ENCODE measurements at regions not wholly inside any gene's neighbourhood (a gene's known extent, or its start where the extent isn't known, plus 50 kb on each side); places are given as distances from the start of the nearest gene placed in this dataset.
"Not testable (repeated sequence)": the region's sequence is repeated elsewhere in the genome, so short reads cannot be mapped to it uniquely, and the experiment has no call there.

DNA sequence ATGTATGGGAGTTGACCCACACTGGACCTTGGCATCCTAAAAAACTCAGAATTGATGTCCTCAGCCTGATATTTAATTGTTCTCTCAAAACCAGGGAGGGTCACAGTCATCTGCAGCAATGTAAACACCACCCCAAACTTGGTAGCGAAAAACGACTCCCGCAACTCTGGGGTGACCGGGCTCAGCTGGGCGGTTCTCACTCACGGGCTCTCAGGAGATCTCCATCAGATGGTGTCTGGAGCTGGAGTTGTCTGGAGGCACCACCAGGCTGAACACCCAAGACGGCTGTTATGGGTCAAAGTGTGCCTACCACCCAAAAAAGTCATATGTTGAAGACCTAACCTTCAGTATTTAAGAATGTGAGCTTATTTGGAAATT lies 50.9 kb upstream of the NXT1 start:
- no peak for FAIRE-seq
- DNase-seq (ENCODE audit: insufficient read length, low spot score): no peak
- no peak for TF ChIP-seq POLR2A (IDR thresholded peaks at IDR 0.05; ENCODE audit: low read depth, low read length)

DNA sequence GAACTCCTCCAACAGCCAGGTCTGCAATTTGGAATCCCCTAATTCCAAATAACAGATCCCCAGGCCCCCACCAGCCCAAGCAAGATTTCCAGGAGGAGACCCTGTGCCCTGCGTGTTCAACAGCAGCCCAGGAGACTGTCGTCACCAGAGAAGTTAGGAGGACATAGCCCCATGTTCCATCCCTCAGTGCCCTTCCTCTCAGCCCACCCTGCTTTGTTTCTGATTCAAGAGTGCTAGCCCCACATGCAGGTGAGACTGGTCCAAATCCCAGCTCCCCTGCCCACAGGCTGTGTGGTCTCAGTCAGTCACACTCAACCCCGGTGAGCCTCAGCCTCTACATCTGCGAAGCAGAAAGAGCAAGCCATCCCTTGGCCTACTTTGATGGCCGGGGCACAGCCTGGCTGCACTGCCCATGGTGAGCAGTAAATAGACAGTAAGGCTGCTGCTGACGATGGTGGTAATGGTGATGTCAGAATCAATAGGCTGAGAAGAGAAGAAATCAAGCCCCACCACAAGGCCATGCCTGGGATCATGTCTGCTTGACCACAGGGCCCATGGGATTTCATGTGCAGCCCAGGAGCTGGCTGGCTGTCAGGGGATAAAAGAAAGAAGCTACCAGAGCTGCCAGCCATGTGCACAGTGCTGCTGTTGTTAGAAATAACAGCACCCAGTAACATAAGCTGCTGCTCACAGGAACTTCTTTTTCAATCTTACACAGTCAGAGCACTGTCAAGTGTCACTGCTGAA lies 51.5 kb upstream of the NXT1 start:
- no peak for TF ChIP-seq POLR2A (IDR thresholded peaks at IDR 0.05; ENCODE audit: low read depth, low read length)
- DNase-seq (ENCODE audit: insufficient read length, low spot score): no peak
- FAIRE-seq: no peak

DNA sequence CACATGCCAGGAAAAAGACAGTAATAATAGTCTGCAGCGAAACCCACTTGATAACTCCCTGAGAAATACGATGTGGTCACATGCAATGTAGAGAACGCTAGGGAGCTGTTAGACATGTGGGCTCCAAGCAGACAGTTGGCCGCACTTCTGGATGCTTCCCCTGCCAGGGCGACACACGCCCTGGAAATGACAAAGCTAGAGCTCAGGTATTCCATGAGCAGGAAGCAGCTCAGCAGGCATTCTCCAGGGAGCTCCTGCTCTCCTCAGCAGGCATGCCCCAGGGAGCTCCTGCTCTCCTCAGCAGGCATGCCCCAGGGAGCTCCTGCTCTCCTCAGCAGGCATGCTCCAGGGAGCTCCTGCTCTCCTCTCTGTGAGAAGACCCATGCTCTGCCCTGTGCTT lies 52.4 kb upstream of the NXT1 start:
- DNase-seq (ENCODE audit: insufficient read length, low spot score) (no peak), FAIRE-seq (no peak)
- no peak for TF ChIP-seq POLR2A (IDR thresholded peaks at IDR 0.05; ENCODE audit: low read depth, low read length)

DNA sequence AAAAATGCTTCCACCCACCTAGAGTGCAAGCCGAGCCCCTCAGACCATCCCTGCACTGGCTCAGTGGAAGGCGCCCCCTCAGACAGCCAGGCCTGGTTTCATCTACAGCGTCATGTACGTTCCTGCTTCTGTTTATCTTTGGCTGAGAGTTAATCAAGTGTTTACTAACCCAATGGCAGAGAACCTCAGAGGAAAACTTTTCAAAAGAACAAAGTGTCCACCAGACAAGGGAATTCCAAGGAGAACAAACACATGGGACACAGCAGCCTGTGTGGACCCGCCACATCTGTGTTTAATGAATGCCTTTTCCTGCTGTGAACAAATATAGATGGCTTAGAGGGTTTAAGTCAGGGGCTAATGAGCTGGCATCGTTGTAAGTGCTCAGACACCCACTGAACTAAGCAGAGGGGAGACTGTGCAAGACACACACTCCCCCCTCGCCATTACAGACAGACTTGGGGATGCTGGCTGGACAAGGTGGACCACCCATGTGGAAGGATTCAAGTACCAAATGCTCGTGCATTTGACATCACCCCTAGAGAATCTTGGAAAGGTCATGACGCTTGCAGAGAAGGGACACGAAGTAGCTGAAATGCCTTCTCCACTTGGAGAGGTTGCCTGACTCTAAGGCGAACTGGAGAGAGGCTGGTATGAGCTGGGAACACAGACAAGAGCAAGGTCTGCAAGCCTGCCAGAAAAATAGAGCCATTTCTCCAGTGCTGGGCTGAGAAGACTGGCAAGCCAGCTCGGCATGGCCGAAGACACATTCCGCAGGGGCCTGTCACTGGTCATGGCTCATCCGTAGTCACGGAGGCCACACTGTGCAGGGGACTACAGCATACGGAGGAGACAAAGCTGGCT lies 53.5 kb upstream of the NXT1 start:
- no peak for DNase-seq (ENCODE audit: insufficient read length, low spot score)
- TF ChIP-seq POLR2A (IDR thresholded peaks at IDR 0.05; ENCODE audit: low read depth, low read length): no peak
- FAIRE-seq: no peak

DNA sequence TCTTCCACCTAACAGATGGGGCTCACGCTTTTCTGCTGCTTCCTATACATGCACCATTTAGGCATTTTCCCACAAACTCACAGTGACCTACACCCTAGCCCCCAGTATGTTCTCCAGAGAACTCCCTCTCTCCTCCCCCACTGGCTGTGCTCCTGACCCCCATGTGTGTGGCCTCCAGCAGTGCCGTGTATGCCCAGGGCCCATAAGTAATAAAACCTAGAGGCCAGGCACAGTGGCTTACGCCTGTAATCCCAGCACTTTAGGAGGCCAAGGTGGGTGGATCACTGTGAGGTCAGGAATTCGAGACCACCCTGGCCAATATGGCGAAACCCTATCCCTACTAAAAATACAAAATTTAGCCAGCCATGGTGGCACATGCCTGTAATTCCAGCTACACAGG lies 54.7 kb upstream of the NXT1 start:
- no peak for DNase-seq (ENCODE audit: insufficient read length, low spot score)
- FAIRE-seq: no peak
- TF ChIP-seq POLR2A (IDR thresholded peaks at IDR 0.05; ENCODE audit: low read depth, low read length): no peak

DNA sequence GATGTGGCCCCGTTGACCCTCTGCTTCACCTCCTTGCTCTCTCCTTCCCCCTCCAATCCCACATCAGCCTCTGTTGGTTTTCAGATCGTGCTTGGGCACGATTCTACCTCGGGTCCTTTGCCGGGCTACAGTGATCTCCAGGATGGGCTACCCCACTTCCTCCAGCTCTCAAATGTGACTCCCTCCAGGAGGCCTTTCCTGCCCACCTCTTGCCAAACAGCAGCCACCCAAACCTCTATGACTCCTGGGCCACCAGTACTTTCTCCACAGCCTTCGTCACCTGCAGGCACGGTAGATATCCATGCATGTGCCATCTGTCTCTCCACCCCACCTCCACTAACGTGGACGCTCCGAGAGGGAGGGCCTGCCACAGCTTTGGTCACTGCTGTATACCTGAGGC lies 55.9 kb upstream of the NXT1 start:
- no peak for TF ChIP-seq POLR2A (IDR thresholded peaks at IDR 0.05; ENCODE audit: low read depth, low read length)
- FAIRE-seq: no peak

DNA sequence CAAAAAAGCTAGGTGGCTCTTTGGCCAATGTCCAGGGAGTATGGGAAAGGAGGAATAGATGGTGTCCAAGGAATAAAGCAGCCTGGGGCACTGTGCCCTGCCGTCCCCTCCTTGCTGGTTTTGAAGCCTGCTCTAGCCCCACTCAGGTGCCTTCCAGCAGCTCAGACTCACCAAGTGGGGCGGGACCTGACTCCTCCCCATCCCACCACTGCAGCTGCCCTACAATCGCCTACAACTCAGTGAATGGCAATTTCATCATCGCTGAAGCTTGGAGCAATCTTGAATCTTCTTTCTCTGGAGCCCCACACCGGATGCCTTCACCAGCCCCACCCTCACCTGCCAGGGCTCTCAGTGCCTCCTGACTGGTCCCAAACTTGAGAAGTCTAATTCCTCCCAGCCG lies 56.4 kb upstream of the NXT1 start:
- TF ChIP-seq POLR2A (IDR thresholded peaks at IDR 0.05; ENCODE audit: low read depth, low read length): no peak
- FAIRE-seq (no peak), DNase-seq (ENCODE audit: insufficient read length, low spot score) (no peak)

More for the DNA sequence above, 55.9 kb upstream of the NXT1 start:
- DNase-seq (ENCODE audit: insufficient read length, low spot score): no peak

DNA sequence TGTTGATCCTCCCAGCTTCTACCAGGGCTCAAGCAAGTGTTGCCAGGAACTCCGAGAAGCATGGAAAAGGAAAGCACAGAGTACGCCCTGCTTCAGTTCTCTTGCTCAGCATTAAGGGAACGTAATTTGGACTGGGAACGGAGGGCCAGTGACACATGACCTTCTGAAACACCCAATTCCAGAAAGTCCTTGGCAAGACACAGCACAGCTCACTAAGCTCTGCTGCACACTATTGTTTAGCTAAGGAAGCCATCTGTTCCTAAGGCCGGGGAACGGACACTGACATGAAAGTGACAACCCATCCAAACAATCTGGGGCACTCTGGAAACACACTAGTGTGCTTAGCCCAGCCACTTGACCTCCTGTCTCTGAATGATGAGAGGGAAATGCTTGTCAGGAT lies 56.9 kb upstream of the NXT1 start:
- FAIRE-seq (no peak), DNase-seq (ENCODE audit: insufficient read length, low spot score) (no peak)
- no peak for TF ChIP-seq POLR2A (IDR thresholded peaks at IDR 0.05; ENCODE audit: low read depth, low read length)

DNA sequence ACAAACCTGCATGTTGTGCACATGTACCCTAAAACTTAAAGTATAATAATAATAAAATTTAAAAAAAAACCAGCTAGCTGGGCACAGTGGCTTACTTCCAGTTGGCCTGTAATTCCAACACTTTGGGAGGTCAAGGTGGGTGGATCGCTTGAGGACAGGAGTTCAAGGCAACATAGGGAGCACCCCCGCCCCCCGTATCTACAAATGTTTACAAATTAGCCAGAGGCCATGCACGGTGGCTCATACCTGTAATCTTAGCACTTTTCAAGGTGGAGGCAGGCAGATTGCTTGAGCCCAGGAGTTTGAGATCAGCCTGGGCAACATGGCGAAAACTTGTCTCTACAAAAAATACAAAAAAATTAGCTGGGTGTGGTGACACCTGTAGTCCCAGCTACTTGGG lies 58.3 kb upstream of the NXT1 start:
- DNase-seq (ENCODE audit: insufficient read length, low spot score); FAIRE-seq: not testable (repeated sequence)

DNA sequence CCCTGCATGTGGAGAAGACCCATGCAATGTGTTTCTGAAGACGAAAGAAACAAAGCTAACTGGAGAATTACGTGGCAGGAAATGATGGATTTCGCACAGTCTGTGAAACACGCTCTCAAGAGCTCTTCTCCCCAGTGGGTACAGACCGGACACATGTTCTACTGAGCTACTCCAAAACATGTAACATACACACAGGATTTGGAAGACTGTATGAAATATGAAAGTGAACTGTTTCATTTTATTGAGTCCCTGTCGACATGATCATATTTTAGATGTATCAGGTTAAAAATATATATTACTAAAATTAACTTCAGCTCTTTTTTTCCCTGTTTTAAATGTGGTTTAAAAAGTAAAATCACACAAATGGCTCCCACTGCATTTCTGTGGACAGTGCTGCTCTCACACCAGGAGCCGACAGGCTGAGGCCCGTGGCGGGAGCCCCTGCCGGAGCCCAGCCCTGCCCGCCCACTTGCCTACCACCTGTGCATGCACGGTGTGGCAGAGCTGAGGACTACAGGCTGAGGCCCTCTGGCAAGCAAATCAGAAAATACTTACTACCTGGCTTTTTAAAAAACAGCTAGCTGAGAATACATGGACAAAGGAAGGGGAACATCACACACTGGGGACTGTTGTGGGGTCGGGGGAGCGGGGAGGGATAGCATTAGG lies 58.9 kb upstream of the NXT1 start:
- DNase-seq (ENCODE audit: insufficient read length, low spot score) (no peak), FAIRE-seq (no peak)
- TF ChIP-seq POLR2A (IDR thresholded peaks at IDR 0.05; ENCODE audit: low read depth, low read length): no peak

DNA sequence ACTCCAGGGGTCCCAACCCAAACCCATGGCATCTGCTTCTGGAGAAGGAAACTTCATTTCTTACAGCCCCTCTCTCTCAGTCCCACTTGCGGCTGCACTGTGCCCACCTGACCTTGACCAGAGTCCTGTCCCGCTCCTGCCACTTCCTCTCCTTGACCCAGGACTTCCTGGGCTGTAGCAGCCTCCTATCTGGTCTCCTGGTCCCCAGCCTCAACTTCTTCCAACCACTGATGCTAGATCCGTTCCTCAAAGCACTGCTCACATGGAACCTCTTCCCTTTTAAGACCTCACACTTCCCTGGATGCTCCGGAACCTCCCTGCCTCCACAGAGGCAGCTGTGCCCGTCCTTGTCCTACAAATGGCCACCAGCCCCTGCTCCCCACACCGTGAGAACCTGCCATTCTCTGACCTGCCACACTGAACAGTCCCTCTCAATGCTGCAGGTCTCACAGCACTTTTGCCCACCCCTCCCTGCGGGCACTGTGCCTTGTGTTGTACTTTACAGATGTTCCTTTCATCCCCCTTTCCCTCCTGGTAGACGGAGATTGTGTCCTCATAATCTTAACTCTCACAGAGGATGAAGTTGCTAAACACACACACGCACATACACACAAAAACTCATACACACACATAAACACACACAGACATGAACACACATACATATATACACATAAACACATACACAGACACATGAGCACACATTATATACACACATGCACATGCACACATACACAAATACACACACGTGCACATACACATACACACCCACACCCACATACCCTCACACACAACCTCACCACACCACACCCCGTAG lies 59.6 kb upstream of the NXT1 start:
- DNase-seq (ENCODE audit: insufficient read length, low spot score) (no peak), FAIRE-seq (no peak)
- no peak for TF ChIP-seq POLR2A (IDR thresholded peaks at IDR 0.05; ENCODE audit: low read depth, low read length)

DNA sequence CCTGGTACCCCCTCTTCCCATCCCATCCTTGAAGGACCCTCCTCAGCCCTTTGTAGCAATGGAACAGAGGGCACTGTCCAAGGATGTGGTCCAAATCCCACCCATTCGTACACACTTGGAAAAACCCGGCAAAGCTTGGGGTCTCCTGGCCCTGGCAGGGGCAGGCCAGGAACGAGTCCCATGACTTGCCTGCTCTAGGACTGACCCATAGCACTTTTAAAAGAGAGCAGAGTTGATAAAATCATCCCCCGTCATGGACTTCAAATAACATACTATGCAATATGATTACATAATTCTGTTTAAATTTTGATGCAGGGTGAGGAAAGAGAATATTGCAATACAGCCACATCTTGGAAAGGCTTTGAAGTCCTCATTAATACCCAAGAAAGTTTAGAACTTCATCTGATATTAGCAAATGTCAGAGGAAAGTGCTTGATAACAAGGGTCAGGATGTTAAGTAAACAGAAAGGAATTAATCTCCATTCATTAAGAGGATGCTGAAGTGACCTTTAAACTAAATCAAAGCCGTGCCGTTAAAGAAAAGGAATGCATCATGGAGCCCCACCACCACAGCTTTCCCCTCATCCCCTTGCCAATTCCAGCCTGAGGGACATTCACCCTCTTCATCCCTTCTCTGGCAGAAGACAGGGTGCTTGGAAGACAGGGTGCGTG lies 60.7 kb upstream of the NXT1 start:
- FAIRE-seq: no peak

DNA sequence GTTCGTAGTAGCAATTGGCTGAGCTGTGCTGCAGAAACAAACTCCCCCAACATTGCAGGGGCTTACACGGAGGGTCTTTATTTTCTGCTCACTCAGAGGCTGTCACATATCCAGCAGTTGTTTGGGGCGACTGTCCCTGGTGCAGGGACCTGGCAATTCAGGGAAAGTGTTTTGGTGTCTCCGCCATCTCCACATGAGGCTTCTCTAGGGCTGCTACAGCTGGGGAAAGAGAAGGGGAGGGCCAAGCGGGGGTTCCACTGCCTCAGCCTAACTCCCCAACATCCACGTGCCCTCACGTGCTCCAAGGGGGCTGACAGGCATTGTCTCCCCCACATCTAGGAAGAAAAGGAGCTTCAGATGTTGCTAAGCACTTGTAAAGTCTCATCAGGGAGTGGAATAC lies 61.3 kb upstream of the NXT1 start:
- FAIRE-seq: no peak

More for the DNA sequence above, 60.7 kb upstream of the NXT1 start:
- no peak for TF ChIP-seq POLR2A (IDR thresholded peaks at IDR 0.05; ENCODE audit: low read depth, low read length)
- no peak for DNase-seq (ENCODE audit: insufficient read length, low spot score)

More for the DNA sequence above, 61.3 kb upstream of the NXT1 start:
- DNase-seq (ENCODE audit: insufficient read length, low spot score): no peak
- TF ChIP-seq POLR2A (IDR thresholded peaks at IDR 0.05; ENCODE audit: low read depth, low read length): no peak
